Keratinocyte (primary cell): ENCODE measurements at regions not wholly inside any gene's neighbourhood (a gene's known extent, or its start where the extent isn't known, plus 50 kb on each side); places are given as distances from the start of the nearest gene placed in this dataset.

Source experiments
- DNase-seq: peaks from one replicate; pipeline ENCODE4 v3.0.0-alpha.2; 2011; ENCODE audit warnings: low read depth, missing footprints, low spot score
- FAIRE-seq: peaks from 2 replicates; lab custom pipeline; 2011; peaks lifted over from hg19 to GRCh38; lab: Jason Lieb, UNC
- H2AFZ ChIP-seq: 2 replicates; pipeline ENCODE4 v1.6.0; 2012; ENCODE audit warnings: low read length, control low read depth, inconsistent platforms; ENCODE audit not compliant: control insufficient read depth
- H3K27ac ChIP-seq: 2 replicates; pipeline ENCODE4 v1.5.1; 2011; ENCODE audit warnings: low read length; ENCODE audit not compliant: control insufficient read depth, insufficient read depth
- H3K27me3 ChIP-seq: 3 replicates; pipeline ENCODE4 v1.6.0; 2011; ENCODE audit warnings: low read length; ENCODE audit not compliant: control insufficient read depth, insufficient read depth; ENCODE audit errors: extremely low read depth
- H3K36me3 ChIP-seq, 2 experiments: 2 replicates in 1 of 2; 3 replicates in 1 of 2; pipeline ENCODE4 v1.5.1; 2011; ENCODE audit warnings: low read length in 2 of 2, mild to moderate bottlenecking in 1 of 2; ENCODE audit not compliant: control insufficient read depth in 2 of 2, insufficient read depth in 2 of 2; ENCODE audit errors: extremely low read depth in 1 of 2
- H3K4me1 ChIP-seq: 3 replicates; pipeline ENCODE4 v1.5.1; 2011; ENCODE audit warnings: low read length; ENCODE audit not compliant: control insufficient read depth, insufficient read depth; ENCODE audit errors: extremely low read depth
- H3K4me2 ChIP-seq: 3 replicates; pipeline ENCODE4 v1.6.0; 2011; ENCODE audit warnings: low read depth, low read length; ENCODE audit not compliant: control insufficient read depth, insufficient read depth; ENCODE audit errors: extremely low read depth
- H3K4me3 ChIP-seq, 3 experiments: fragments of 200-600 bp in 1 of 3; sonication (generic) in 1 of 3; 2 replicates in 2 of 3; 3 replicates in 1 of 3; pipeline ENCODE4 v1.5.1; 2011 to 2016; ENCODE audit warnings: low read length in 3 of 3, mild to moderate bottlenecking in 3 of 3, control low read depth in 2 of 3, inconsistent platforms in 1 of 3, low read depth in 1 of 3, mixed read lengths in 1 of 3, mixed run types in 1 of 3, moderate library complexity in 1 of 3; ENCODE audit not compliant: control insufficient read depth in 2 of 3, insufficient read depth in 2 of 3; ENCODE audit errors: extremely low read depth in 1 of 3
- H3K79me2 ChIP-seq: 2 replicates; pipeline ENCODE4 v1.6.0; 2012; ENCODE audit warnings: low read length; ENCODE audit not compliant: control insufficient read depth, insufficient read depth
- H3K9ac ChIP-seq: 3 replicates; pipeline ENCODE4 v1.6.0; 2011; ENCODE audit warnings: low read length; ENCODE audit not compliant: control insufficient read depth, insufficient read depth; ENCODE audit errors: extremely low read depth
- H3K9me1 ChIP-seq: 3 replicates; pipeline ENCODE4 v1.6.0; 2011; ENCODE audit warnings: low read length; ENCODE audit not compliant: control insufficient read depth, insufficient read depth; ENCODE audit errors: extremely low read depth
- H3K9me3 ChIP-seq: 2 replicates; pipeline ENCODE4 v1.5.1; 2012; ENCODE audit warnings: low read depth, low read length; ENCODE audit not compliant: control insufficient read depth
- H4K20me1 ChIP-seq: 3 replicates; pipeline ENCODE4 v1.6.0; 2011; ENCODE audit warnings: low read length; ENCODE audit not compliant: control insufficient read depth, insufficient read depth; ENCODE audit errors: extremely low read depth
- CTCF ChIP-seq, 3 experiments: IDR thresholded peaks in 1 of 3; conservative IDR thresholded peaks in 1 of 3; optimal IDR thresholded peaks in 1 of 3; 2 replicates in 2 of 3; 3 replicates in 1 of 3; pipeline versions ENCODE3 to v1.5.1; 2011; ENCODE audit warnings: low read length in 3 of 3, mild to moderate bottlenecking in 3 of 3, moderate library complexity in 2 of 3, control low read depth in 1 of 3, inconsistent platforms in 1 of 3; ENCODE audit not compliant: insufficient read depth in 2 of 3; ENCODE audit errors: extremely low read depth in 1 of 3
- EZH2 ChIP-seq: IDR thresholded peaks from one replicate; pipeline ENCODE4 v1.6.1; 2012; ENCODE audit warnings: inconsistent platforms, mild to moderate bottlenecking, low read length, moderate library complexity
- dilution Hi-C: fragments of 300-500 bp; cut with MboI; formaldehyde crosslinking; loops from one replicate; pipeline ENCODE4 v1.7.0; 2020; ENCODE audit warnings: low sequenced_read_pairs; ENCODE audit not compliant: extremely low pct_ligation_motif_present

DNA sequence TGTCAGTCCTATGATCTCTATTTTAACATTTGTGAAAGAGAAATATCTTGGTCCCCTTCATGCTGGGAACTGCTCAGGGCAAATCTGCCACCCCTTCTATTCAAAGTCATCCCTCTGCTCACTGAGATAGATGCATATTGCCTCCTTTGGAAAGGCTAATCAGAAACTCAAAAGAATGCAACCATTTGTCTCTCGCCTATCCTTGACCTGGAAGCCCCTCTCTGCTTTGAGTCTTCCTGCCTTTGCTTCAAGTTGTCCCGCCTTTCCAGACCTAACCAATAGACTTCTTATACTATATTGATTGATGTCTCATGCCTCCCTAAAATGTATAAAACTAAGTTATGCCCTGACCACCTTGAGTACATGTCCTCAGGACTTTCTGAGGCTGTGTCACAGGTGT is 97.0 kb downstream of the PSAT1 start:
- dilution Hi-C loops = no loop called here
- H4K20me1 ChIP-seq = no peaks in the 10 kb centered on the region
- FAIRE-seq (no peak), DNase-seq (no peak)
- H3K4me1 ChIP-seq = no peaks in the 10 kb centered on the region
- no peak overlapping the region for H2AFZ ChIP-seq
- no peaks in the 10 kb centered on the region for H3K9me1 ChIP-seq
- H3K36me3 ChIP-seq = no peaks in the 10 kb centered on the region
- H3K9me3 ChIP-seq = no peaks in the 10 kb centered on the region
- H3K27me3 ChIP-seq = peaks cover 3% of the 10 kb centered on the region
- no peak overlapping the region for H3K4me3 ChIP-seq
- H3K4me2 ChIP-seq = no peak overlapping the region
- H3K79me2 ChIP-seq = no peaks in the 10 kb centered on the region
- TF ChIP-seq EZH2 (no peak), CTCF (optimal IDR thresholded peaks at IDR 0.05 in 1 of 3, IDR thresholded peaks at IDR 0.05 in 1 of 3, conservative IDR thresholded peaks at IDR 0.05 in 1 of 3; ENCODE audit: extremely low read depth in 1 of 3, insufficient read depth in 2 of 3, low read length in 3 of 3) (no peak)
- H3K9ac ChIP-seq = no peak overlapping the region
- H3K27ac ChIP-seq = no peak overlapping the region

- no peaks in the 10 kb centered on the region for H3K9me1 ChIP-seq
- peaks cover 3% of the 10 kb centered on the region for H3K27me3 ChIP-seq
- no peak overlapping the region for H3K9ac ChIP-seq
- H3K4me2 ChIP-seq = no peak overlapping the region
- H3K9me3 ChIP-seq = no peaks in the 10 kb centered on the region
- H2AFZ ChIP-seq = no peak overlapping the region
- no peak overlapping the region for H3K4me3 ChIP-seq
- no peak for TF ChIP-seq EZH2
- TF ChIP-seq CTCF (optimal IDR thresholded peaks at IDR 0.05 in 1 of 3, IDR thresholded peaks at IDR 0.05 in 1 of 3, conservative IDR thresholded peaks at IDR 0.05 in 1 of 3; ENCODE audit: extremely low read depth in 1 of 3, insufficient read depth in 2 of 3, low read length in 3 of 3) = no peak
- FAIRE-seq = no peak
- H3K4me1 ChIP-seq = no peaks in the 10 kb centered on the region
- H3K36me3 ChIP-seq = no peaks in the 10 kb centered on the region
- no peaks in the 10 kb centered on the region for H3K79me2 ChIP-seq
- no peak for DNase-seq
- dilution Hi-C loops = no loop called here
- no peak overlapping the region for H3K27ac ChIP-seq
- no peaks in the 10 kb centered on the region for H4K20me1 ChIP-seq
These were observed 99.2 kb downstream of the PSAT1 start for GRCh38 chr9:78396087-78396486.
